ENCODE measurements at regions not wholly inside any gene's neighbourhood (a gene's known extent, or its start where the extent isn't known, plus 50 kb on each side); places are given as distances from the start of the nearest gene placed in this dataset.

DNA sequence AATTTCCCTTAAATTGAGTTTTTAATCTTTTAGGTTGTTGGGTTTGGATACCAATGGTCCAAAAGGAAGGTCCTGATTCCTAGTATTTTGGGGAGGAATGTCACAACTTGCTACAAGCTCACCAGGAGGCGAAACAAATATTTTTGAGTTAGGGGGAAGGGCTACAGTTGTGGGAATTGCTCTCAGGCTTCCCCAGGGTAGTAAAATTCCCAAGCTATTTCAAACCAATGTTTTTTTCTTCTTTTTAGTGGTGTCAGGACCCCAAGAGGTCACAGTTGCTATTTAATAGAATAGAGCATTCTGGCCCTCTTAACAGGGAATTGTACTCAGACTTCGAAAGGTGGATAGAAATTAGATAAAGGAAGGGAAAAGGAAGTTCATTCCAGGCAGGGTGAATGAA lies 68.5 kb upstream of the ST3GAL5 start:
- TF ChIP-seq EZH2 (IDR thresholded peaks at IDR 0.05; ENCODE audit: low read depth, unreplicated experiment) (no peak), CREB1 (CRISPR knock-in tag; IDR thresholded peaks at IDR 0.05; ENCODE audit: low read depth) (no peak), POLR2AphosphoS5 (IDR thresholded peaks at IDR 0.05; ENCODE audit: low read depth) (no peak), EZH2phosphoT487 (IDR thresholded peaks at IDR 0.05; ENCODE audit: unreplicated experiment) (no peak)
- TF ChIP-seq, protein P1, sequence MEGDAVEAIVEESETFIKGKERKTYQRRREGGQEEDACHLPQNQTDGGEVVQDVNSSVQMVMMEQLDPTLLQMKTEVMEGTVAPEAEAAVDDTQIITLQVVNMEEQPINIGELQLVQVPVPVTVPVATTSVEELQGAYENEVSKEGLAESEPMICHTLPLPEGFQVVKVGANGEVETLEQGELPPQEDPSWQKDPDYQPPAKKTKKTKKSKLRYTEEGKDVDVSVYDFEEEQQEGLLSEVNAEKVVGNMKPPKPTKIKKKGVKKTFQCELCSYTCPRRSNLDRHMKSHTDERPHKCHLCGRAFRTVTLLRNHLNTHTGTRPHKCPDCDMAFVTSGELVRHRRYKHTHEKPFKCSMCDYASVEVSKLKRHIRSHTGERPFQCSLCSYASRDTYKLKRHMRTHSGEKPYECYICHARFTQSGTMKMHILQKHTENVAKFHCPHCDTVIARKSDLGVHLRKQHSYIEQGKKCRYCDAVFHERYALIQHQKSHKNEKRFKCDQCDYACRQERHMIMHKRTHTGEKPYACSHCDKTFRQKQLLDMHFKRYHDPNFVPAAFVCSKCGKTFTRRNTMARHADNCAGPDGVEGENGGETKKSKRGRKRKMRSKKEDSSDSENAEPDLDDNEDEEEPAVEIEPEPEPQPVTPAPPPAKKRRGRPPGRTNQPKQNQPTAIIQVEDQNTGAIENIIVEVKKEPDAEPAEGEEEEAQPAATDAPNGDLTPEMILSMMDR (conservative IDR thresholded peaks at IDR 0.05; ENCODE audit: low read depth in 2 of 2) = no peak
- TF ChIP-seq, protein P2, sequence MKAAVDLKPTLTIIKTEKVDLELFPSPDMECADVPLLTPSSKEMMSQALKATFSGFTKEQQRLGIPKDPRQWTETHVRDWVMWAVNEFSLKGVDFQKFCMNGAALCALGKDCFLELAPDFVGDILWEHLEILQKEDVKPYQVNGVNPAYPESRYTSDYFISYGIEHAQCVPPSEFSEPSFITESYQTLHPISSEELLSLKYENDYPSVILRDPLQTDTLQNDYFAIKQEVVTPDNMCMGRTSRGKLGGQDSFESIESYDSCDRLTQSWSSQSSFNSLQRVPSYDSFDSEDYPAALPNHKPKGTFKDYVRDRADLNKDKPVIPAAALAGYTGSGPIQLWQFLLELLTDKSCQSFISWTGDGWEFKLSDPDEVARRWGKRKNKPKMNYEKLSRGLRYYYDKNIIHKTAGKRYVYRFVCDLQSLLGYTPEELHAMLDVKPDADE (IDR thresholded peaks at IDR 0.05) = no peak
- TF ChIP-seq, protein P3, sequence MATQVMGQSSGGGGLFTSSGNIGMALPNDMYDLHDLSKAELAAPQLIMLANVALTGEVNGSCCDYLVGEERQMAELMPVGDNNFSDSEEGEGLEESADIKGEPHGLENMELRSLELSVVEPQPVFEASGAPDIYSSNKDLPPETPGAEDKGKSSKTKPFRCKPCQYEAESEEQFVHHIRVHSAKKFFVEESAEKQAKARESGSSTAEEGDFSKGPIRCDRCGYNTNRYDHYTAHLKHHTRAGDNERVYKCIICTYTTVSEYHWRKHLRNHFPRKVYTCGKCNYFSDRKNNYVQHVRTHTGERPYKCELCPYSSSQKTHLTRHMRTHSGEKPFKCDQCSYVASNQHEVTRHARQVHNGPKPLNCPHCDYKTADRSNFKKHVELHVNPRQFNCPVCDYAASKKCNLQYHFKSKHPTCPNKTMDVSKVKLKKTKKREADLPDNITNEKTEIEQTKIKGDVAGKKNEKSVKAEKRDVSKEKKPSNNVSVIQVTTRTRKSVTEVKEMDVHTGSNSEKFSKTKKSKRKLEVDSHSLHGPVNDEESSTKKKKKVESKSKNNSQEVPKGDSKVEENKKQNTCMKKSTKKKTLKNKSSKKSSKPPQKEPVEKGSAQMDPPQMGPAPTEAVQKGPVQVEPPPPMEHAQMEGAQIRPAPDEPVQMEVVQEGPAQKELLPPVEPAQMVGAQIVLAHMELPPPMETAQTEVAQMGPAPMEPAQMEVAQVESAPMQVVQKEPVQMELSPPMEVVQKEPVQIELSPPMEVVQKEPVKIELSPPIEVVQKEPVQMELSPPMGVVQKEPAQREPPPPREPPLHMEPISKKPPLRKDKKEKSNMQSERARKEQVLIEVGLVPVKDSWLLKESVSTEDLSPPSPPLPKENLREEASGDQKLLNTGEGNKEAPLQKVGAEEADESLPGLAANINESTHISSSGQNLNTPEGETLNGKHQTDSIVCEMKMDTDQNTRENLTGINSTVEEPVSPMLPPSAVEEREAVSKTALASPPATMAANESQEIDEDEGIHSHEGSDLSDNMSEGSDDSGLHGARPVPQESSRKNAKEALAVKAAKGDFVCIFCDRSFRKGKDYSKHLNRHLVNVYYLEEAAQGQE (IDR thresholded peaks at IDR 0.05; ENCODE audit: unreplicated experiment) = no peak
